ENCODE measurements at regions not wholly inside any gene's neighbourhood (a gene's known extent, or its start where the extent isn't known, plus 50 kb on each side); places are given as distances from the start of the nearest gene placed in this dataset.

GRCh38 chr10:108817135-108817534 lies 1106.2 kb downstream of the XPNPEP1 start:
- TF ChIP-seq CBX3 (IDR thresholded peaks at IDR 0.05; ENCODE audit: low read depth) (no peak), CTCF (IDR thresholded peaks at IDR 0.05 in 2 of 3, conservative IDR thresholded peaks at IDR 0.05 in 1 of 3; ENCODE audit: borderline replicate concordance in 1 of 3, insufficient read depth in 1 of 3, low read depth in 2 of 3, low read length in 2 of 3) (no peak), POLR2AphosphoS5 (IDR thresholded peaks at IDR 0.05; ENCODE audit: low read depth, low read length) (no peak), MAX (IDR thresholded peaks at IDR 0.05) (no peak), REST (IDR thresholded peaks at IDR 0.05; ENCODE audit: low read depth) (no peak), CEBPB (IDR thresholded peaks at IDR 0.05; ENCODE audit: low read depth) (no peak), SIN3A (IDR thresholded peaks at IDR 0.05; ENCODE audit: low read depth) (no peak), ZFX (IDR thresholded peaks at IDR 0.05) (no peak), SP1 (IDR thresholded peaks at IDR 0.05; ENCODE audit: low read depth) (no peak), ATF3 (IDR thresholded peaks at IDR 0.05) (no peak), EZH2 (IDR thresholded peaks at IDR 0.05) (no peak), FOSL1 (IDR thresholded peaks at IDR 0.05; ENCODE audit: low read depth) (no peak), ZBTB33 (IDR thresholded peaks at IDR 0.05; ENCODE audit: extremely low read depth, insufficient replicate concordance, low read length) (no peak)

Data from HCT116 (cell line).